ENCODE measurements at regions not wholly inside any gene's neighbourhood (a gene's known extent, or its start where the extent isn't known, plus 50 kb on each side); places are given as distances from the start of the nearest gene placed in this dataset.

- no peak for DNase-seq (ENCODE audit: low read depth in 2 of 3, low spot score in 2 of 3)
Measured at GRCh38 chrX:122475306-122475705, 708.8 kb upstream of the GRIA3 start.

- no peak for DNase-seq (ENCODE audit: low read depth in 2 of 3, low spot score in 2 of 3)
Measured at GRCh38 chrX:122500556-122500955, 683.5 kb upstream of the GRIA3 start.

GRCh38 chrX:122501652-122502051 lies 682.4 kb upstream of the GRIA3 start:
- no peak for DNase-seq (ENCODE audit: low read depth in 2 of 3, low spot score in 2 of 3)

GRCh38 chrX:122504026-122504425 lies 680.1 kb upstream of the GRIA3 start:
- no peak for DNase-seq (ENCODE audit: low read depth in 2 of 3, low spot score in 2 of 3)

- no peak for DNase-seq (ENCODE audit: low read depth in 2 of 3, low spot score in 2 of 3)
Measured at GRCh38 chrX:122512561-122513072, 671.5 kb upstream of the GRIA3 start.

- DNase-seq (ENCODE audit: low read depth in 2 of 3, low spot score in 2 of 3), result no peak
Measured at GRCh38 chrX:122517786-122518185, 666.3 kb upstream of the GRIA3 start.

GRCh38 chrX:122545778-122546177 lies 638.3 kb upstream of the GRIA3 start:
- no peak for DNase-seq (ENCODE audit: low read depth in 2 of 3, low spot score in 2 of 3)

GRCh38 chrX:122546269-122546668 lies 637.8 kb upstream of the GRIA3 start:
- no peak for DNase-seq (ENCODE audit: low read depth in 2 of 3, low spot score in 2 of 3)

- DNase-seq (ENCODE audit: low read depth in 2 of 3, low spot score in 2 of 3), result no peak
Measured at GRCh38 chrX:122552286-122552800, 631.7 kb upstream of the GRIA3 start.

- no peak for DNase-seq (ENCODE audit: low read depth in 2 of 3, low spot score in 2 of 3)
Measured at GRCh38 chrX:122555925-122556324, 628.2 kb upstream of the GRIA3 start.

GRCh38 chrX:122565952-122566351 lies 618.1 kb upstream of the GRIA3 start:
- no peak for DNase-seq (ENCODE audit: low read depth in 2 of 3, low spot score in 2 of 3)

GRCh38 chrX:122566401-122566800 lies 617.7 kb upstream of the GRIA3 start:
- DNase-seq (ENCODE audit: low read depth in 2 of 3, low spot score in 2 of 3), result no peak

GRCh38 chrX:122567911-122568310 lies 616.2 kb upstream of the GRIA3 start:
- no peak for DNase-seq (ENCODE audit: low read depth in 2 of 3, low spot score in 2 of 3)

GRCh38 chrX:122572461-122572860 lies 611.6 kb upstream of the GRIA3 start:
- DNase-seq (ENCODE audit: low read depth in 2 of 3, low spot score in 2 of 3), result no peak

GRCh38 chrX:122579036-122579435 lies 605.0 kb upstream of the GRIA3 start:
- DNase-seq (ENCODE audit: low read depth in 2 of 3, low spot score in 2 of 3), result no peak

GRCh38 chrX:122579526-122579925 lies 604.6 kb upstream of the GRIA3 start:
- DNase-seq (ENCODE audit: low read depth in 2 of 3, low spot score in 2 of 3), result no peak

GRCh38 chrX:122582280-122582974 lies 601.7 kb upstream of the GRIA3 start:
- DNase-seq (ENCODE audit: low read depth in 2 of 3, low spot score in 2 of 3), result no peak

GRCh38 chrX:122582975-122583305 lies 601.1 kb upstream of the GRIA3 start:
- DNase-seq (ENCODE audit: low read depth in 2 of 3, low spot score in 2 of 3), result no peak

- no peak for DNase-seq (ENCODE audit: low read depth in 2 of 3, low spot score in 2 of 3)
Measured at GRCh38 chrX:122583551-122583950, 600.5 kb upstream of the GRIA3 start.

- no peak for DNase-seq (ENCODE audit: low read depth in 2 of 3, low spot score in 2 of 3)
Measured at GRCh38 chrX:122584981-122585380, 599.1 kb upstream of the GRIA3 start.

- no peak for DNase-seq (ENCODE audit: low read depth in 2 of 3, low spot score in 2 of 3)
Measured at GRCh38 chrX:122586831-122587230, 597.2 kb upstream of the GRIA3 start.

GRCh38 chrX:122591546-122591945 lies 592.5 kb upstream of the GRIA3 start:
- no peak for DNase-seq (ENCODE audit: low read depth in 2 of 3, low spot score in 2 of 3)

GRCh38 chrX:122596998-122597397 lies 587.1 kb upstream of the GRIA3 start:
- DNase-seq (ENCODE audit: low read depth in 2 of 3, low spot score in 2 of 3), result no peak

Measured in hematopoietic multipotent progenitor cell (in vitro differentiated cells).